ENCODE measurements at regions not wholly inside any gene's neighbourhood (a gene's known extent, or its start where the extent isn't known, plus 50 kb on each side); places are given as distances from the start of the nearest gene placed in this dataset.

DNA sequence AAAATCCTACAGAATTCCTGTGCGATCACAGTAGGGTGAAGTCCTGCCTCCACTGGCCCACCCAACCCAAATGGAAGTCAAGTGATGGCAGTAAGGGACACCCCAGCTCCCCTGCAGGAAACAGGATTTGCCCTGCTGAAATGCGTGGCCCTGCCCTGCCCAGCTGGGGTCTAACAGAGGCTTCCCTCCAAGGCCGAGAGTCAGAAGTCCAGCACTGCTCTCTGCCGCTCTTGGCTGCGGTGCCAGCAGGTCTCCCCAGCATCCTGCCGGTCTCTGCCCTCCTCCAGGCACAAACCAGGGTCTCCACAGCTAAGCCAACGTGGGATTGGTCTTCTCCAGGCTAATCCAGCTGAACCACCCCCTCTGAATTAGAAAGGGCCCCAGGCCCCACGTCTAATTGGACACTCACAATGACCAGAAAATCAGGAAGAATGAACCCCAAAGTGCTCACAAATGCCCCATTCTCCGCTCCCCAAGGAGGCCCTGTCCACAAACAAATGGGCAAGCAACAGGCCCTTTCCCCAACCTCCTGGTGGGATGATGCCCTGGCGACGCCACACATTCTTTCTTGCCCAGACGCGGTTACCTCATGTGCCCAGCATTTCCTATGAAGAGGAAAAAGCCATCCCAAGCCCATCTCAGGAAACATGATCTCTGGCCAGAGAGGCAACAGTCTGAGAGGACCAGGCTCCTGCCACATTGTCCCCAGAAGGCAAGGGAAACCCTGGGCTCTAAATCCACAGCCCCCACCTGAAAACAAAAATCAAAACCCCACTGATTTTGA, 117.2 kb downstream of the BANF2 start:
- DNase-seq (ENCODE audit: low read depth), result no peak
- H3K4me3 ChIP-seq (ENCODE audit: control insufficient read depth, low read depth, low read length), result no peak overlapping the region
- TF ChIP-seq, protein P1, sequence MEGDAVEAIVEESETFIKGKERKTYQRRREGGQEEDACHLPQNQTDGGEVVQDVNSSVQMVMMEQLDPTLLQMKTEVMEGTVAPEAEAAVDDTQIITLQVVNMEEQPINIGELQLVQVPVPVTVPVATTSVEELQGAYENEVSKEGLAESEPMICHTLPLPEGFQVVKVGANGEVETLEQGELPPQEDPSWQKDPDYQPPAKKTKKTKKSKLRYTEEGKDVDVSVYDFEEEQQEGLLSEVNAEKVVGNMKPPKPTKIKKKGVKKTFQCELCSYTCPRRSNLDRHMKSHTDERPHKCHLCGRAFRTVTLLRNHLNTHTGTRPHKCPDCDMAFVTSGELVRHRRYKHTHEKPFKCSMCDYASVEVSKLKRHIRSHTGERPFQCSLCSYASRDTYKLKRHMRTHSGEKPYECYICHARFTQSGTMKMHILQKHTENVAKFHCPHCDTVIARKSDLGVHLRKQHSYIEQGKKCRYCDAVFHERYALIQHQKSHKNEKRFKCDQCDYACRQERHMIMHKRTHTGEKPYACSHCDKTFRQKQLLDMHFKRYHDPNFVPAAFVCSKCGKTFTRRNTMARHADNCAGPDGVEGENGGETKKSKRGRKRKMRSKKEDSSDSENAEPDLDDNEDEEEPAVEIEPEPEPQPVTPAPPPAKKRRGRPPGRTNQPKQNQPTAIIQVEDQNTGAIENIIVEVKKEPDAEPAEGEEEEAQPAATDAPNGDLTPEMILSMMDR (conservative IDR thresholded peaks at IDR 0.05; ENCODE audit: control insufficient read depth, insufficient read depth, low read depth, low read length), result no peak

- no peak overlapping the region for H3K4me3 ChIP-seq (ENCODE audit: control insufficient read depth, low read depth, low read length)
- DNase-seq (ENCODE audit: low read depth), result no peak
- TF ChIP-seq, protein P1 (conservative IDR thresholded peaks at IDR 0.05; ENCODE audit: control insufficient read depth, insufficient read depth, low read depth, low read length), result no peak
Observed at GRCh38 chr20:17811628-17811965, 111.8 kb downstream of the BANF2 start.

DNA sequence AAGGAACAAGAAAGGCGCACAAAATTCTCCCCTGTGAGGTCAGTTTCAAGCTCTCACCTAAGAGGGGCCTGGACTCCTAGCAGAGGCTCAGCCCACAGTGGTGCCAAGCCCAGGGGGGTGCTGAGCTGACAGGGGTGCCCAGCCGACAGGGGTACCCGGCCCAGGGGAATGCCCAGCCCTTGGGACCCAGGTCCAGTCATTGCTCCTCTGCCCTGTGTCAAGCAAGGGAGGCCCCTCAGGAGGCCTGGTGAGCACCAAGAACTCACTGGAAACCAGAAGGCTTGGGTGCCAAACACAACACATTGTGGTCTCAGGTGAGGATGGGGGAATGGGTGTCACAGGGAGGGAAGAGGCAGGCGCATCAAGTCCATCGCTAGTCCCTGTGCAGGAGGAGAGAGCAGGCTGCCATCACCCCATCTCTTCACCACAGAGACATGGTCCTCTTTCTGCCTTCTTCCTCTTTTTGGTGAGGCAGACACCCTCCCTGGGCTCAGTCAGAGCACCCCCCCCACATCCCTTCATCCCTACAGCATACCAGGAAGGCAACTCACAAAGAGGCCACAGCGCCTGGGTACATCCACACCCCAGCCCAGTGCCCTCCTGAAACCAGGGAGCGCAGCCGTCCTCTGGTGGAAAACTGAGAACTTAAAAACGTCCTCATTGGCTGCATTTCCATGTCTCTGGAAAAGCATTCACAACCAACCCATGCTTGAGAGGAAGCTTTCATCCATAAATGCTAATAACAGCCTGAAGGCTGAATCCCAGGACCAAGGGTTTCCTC, 111.3 kb downstream of the BANF2 start:
- no peak for DNase-seq (ENCODE audit: low read depth)
- H3K4me3 ChIP-seq (ENCODE audit: control insufficient read depth, low read depth, low read length), result no peak overlapping the region
- TF ChIP-seq, protein P1 (conservative IDR thresholded peaks at IDR 0.05; ENCODE audit: control insufficient read depth, insufficient read depth, low read depth, low read length), result no peak

GRCh38 chr20:17810062-17810631, 110.4 kb downstream of the BANF2 start:
- TF ChIP-seq, protein P1 (conservative IDR thresholded peaks at IDR 0.05; ENCODE audit: control insufficient read depth, insufficient read depth, low read depth, low read length), result no peak
- no peak for DNase-seq (ENCODE audit: low read depth)
- H3K4me3 ChIP-seq (ENCODE audit: control insufficient read depth, low read depth, low read length), result no peak overlapping the region

DNA sequence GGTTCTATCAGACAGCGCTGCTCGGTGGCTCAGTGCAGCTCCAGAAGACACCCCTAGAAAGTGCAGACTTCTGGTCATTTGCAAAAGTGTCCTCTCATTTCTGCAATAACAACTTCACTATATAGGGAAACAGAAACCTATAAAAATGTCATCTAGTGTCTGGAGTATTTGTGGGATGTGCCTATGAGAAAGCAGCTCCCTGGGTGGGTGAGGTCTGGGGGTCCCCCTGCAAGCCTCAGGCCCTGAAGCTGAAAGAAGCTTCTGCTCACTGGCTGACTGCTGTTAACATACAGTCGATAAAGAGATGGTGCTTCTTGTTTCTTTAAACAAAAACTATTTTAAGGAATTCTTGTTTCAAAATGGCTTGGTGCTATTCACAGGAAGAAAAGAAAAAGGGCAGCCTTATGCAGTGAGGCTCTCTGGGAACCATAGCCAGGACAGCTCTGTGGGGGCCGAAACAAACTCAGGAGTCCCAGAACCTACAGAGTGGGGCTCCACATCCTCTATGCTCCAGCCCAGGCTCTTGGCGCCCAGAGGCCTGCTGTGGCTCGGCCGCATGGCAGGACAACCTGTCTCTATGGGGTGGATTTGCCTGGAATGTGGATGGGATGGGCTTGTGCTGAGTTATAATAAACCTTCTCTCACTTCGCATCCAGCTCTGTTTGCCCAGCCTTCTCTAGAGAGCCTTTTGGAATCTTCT, 109.7 kb downstream of the BANF2 start:
- TF ChIP-seq, protein P1 (conservative IDR thresholded peaks at IDR 0.05; ENCODE audit: control insufficient read depth, insufficient read depth, low read depth, low read length), result no peak
- no peak overlapping the region for H3K4me3 ChIP-seq (ENCODE audit: control insufficient read depth, low read depth, low read length)
- no peak for DNase-seq (ENCODE audit: low read depth)

GRCh38 chr20:17808782-17809181, 109.0 kb downstream of the BANF2 start:
- TF ChIP-seq, protein P1 (conservative IDR thresholded peaks at IDR 0.05; ENCODE audit: control insufficient read depth, insufficient read depth, low read depth, low read length), result no peak
- DNase-seq (ENCODE audit: low read depth), result no peak
- H3K4me3 ChIP-seq (ENCODE audit: control insufficient read depth, low read depth, low read length), result no peak overlapping the region
